ENCODE measurements at regions not wholly inside any gene's neighbourhood (a gene's known extent, or its start where the extent isn't known, plus 50 kb on each side); places are given as distances from the start of the nearest gene placed in this dataset.

DNA sequence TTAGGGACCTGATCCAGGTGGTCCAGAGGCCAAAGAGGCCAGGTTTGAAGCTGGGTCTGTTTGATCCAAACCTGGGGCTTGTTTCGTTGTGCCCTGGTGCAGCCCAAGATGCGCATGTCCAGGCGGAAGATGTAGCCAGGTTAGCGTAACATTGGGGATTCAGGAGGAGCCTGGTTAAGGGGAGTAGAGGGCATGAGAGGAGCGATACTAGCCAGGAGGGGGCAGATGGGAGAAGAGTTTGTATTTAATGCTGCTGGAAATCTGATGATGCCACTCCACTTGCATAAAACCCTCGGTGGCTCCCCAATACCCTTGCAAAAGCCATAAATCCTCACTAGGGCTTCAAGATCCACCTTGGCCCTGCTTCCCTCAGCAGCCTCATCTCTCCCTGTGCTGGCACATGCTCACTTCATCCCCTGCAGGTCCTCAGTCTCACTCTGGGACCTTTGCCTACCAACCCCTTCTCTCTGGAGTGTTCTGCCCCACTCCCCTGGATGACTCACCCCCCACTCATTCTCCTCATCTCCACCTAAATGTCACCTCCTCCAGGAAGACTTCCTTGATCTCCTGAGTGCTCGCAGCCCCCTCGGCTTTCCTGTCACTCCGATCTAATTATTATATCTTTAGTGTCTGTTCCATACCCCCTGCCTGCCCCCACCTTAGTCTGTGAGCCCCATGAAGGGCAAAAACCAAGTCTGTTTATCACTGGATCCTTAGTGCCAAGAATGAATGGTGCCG is 95.9 kb downstream of the MIAT start:
- TF ChIP-seq, protein P1, sequence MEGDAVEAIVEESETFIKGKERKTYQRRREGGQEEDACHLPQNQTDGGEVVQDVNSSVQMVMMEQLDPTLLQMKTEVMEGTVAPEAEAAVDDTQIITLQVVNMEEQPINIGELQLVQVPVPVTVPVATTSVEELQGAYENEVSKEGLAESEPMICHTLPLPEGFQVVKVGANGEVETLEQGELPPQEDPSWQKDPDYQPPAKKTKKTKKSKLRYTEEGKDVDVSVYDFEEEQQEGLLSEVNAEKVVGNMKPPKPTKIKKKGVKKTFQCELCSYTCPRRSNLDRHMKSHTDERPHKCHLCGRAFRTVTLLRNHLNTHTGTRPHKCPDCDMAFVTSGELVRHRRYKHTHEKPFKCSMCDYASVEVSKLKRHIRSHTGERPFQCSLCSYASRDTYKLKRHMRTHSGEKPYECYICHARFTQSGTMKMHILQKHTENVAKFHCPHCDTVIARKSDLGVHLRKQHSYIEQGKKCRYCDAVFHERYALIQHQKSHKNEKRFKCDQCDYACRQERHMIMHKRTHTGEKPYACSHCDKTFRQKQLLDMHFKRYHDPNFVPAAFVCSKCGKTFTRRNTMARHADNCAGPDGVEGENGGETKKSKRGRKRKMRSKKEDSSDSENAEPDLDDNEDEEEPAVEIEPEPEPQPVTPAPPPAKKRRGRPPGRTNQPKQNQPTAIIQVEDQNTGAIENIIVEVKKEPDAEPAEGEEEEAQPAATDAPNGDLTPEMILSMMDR (IDR thresholded peaks at IDR 0.05), result no peak
- no peak for TF ChIP-seq POLR2A (IDR thresholded peaks at IDR 0.05)

Measured in Peyer's patch (tissue), 4 donors.